Natural killer cell (primary cell): ENCODE measurements at regions not wholly inside any gene's neighbourhood (a gene's known extent, or its start where the extent isn't known, plus 50 kb on each side); places are given as distances from the start of the nearest gene placed in this dataset.

ENCODE experiments used
- ATAC-seq, 3 donors: fragments of 150-1000 bp in 2 of 3; fragments of 200-7000 bp in 1 of 3; cut with Tn5 transposase; 1 replicate in 1 of 3; 2 replicates in 2 of 3; pipeline ENCODE4 v1.10.0; 2021; ENCODE audit warnings: mild to moderate bottlenecking in 2 of 3, moderate library complexity in 2 of 3
- DNase-seq, 2 donors: peaks; one replicate each; pipeline versions ENCODE4 v3.0.0 to v3.0.0-alpha.2; 2013 to 2021; ENCODE audit warnings: mixed read lengths in 1 of 2
- H3K27ac ChIP-seq: one replicate; pipeline ENCODE4 v1.5.1; 2013; ENCODE audit warnings: mild to moderate bottlenecking, low read length
- H3K27me3 ChIP-seq: one replicate; pipeline ENCODE4 v1.6.1; 2013; ENCODE audit warnings: low read length; ENCODE audit not compliant: control insufficient read depth, insufficient read depth
- H3K36me3 ChIP-seq: one replicate; pipeline ENCODE4 v1.6.1; 2013; ENCODE audit warnings: low read length; ENCODE audit not compliant: control insufficient read depth, insufficient read depth
- H3K4me1 ChIP-seq: one replicate; pipeline ENCODE4 v1.6.1; 2013; ENCODE audit warnings: low read length; ENCODE audit not compliant: control insufficient read depth, insufficient read depth
- H3K4me3 ChIP-seq: one replicate; pipeline ENCODE4 v1.5.1; 2013; ENCODE audit warnings: low read length
- H3K9me3 ChIP-seq: one replicate; pipeline ENCODE4 v1.6.1; 2013; ENCODE audit warnings: low read length; ENCODE audit not compliant: control insufficient read depth, insufficient read depth
- H3K27ac Mint-ChIP-seq, 2 donors: one replicate each; pipeline ENCODE4 v1.8.0; 2022; ENCODE audit warnings: mild to moderate bottlenecking in 2 of 2, mixed read lengths in 2 of 2, moderate library complexity in 1 of 2
- H3K27me3 Mint-ChIP-seq, 2 donors: one replicate each; pipeline ENCODE4 v1.8.0; 2022; ENCODE audit warnings: low read depth in 2 of 2, mixed read lengths in 2 of 2
- H3K36me3 Mint-ChIP-seq: one replicate; pipeline ENCODE4 v1.8.0; 2022; ENCODE audit warnings: mixed read lengths
- H3K4me1 Mint-ChIP-seq, 2 donors: one replicate each; pipeline ENCODE4 v1.8.0; 2022; ENCODE audit warnings: mixed read lengths in 2 of 2
- H3K4me3 Mint-ChIP-seq: one replicate; pipeline ENCODE4 v1.8.0; 2022; ENCODE audit warnings: mild to moderate bottlenecking, moderate library complexity, mixed read lengths
- H3K9me3 Mint-ChIP-seq, 2 donors: one replicate each; pipeline ENCODE4 v1.8.0; 2022; ENCODE audit warnings: mixed read lengths in 2 of 2
- CTCF ChIP-seq: fragments of 200-600 bp; IDR thresholded peaks from one replicate; pipeline ENCODE4 v1.8.0; 2022; ENCODE audit warnings: antibody characterized with exemption
- WGBS: methylation state at CpG from one replicate; pipeline ENCODE4 v1.1.7; 2013; ENCODE audit warnings: missing lambda C conversion rate; ENCODE audit not compliant: insufficient coverage; 5-methylcytosine and 5-hydroxymethylcytosine counted together
- intact Hi-C: fragments of 100-400 bp; cut with micrococcal nuclease; formaldehyde crosslinking; loops from one replicate; pipeline ENCODE4 v1.14.2; 2022

DNA sequence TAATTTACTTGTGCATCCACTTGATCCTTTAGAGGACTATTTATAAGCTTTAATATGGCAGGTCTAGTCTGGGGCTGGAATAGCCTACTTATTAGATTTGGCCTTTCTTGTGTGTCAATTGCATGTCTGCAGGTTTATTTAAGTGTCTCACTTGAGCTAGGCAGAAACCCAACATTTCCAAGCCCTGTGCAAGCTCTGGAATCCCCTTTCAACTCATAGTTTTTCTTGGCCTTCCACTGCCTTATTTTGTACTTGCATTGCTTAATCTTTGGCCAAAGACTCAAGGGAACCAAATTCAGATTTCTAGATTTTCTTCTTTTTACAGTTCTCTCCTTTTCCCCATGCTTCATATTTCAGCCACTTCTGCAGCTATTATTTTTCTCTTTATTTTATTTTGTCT, 102.4 kb upstream of the RFX3 start:
- TF ChIP-seq CTCF, result no peak
- Mint-ChIP-seq H3K9me3 (peaks cover 0 to 2% of the 10 kb centered on the region in 2 donors), H3K27me3 (no peaks in the 10 kb centered on the region), H3K4me3 (no peak overlapping the region), H3K27ac (no peak overlapping the region), H3K36me3 (no peaks in the 10 kb centered on the region), H3K4me1 (peaks cover 0 to 6% of the 10 kb centered on the region in 2 donors)
- H3K27ac ChIP-seq, result no peak overlapping the region
- no peaks in the 10 kb centered on the region for H3K36me3 ChIP-seq
- peaks cover 11% of the 10 kb centered on the region for H3K9me3 ChIP-seq
- no peak for ATAC-seq
- DNase-seq, result no peak
- no peak overlapping the region for H3K4me3 ChIP-seq
- H3K27me3 ChIP-seq, result no peaks in the 10 kb centered on the region
- intact Hi-C loops, result no loop called here
- H3K4me1 ChIP-seq, result no peaks in the 10 kb centered on the region

- H3K27me3 Mint-ChIP-seq, result no peaks in the 10 kb centered on the region
- ATAC-seq, result no peak
- Histone ChIP-seq H3K9me3 (no peaks in the 10 kb centered on the region), H3K4me1 (no peaks in the 10 kb centered on the region), H3K27ac (no peak overlapping the region), H3K36me3 (no peaks in the 10 kb centered on the region), H3K27me3 (no peaks in the 10 kb centered on the region), H3K4me3 (no peak overlapping the region)
- H3K36me3 Mint-ChIP-seq, result no peaks in the 10 kb centered on the region
- no peak for TF ChIP-seq CTCF
- no peak overlapping the region for H3K4me3 Mint-ChIP-seq
- no peaks in the 10 kb centered on the region for H3K9me3 Mint-ChIP-seq
- no peaks in the 10 kb centered on the region for H3K4me1 Mint-ChIP-seq
- intact Hi-C loops, result no loop called here
- DNase-seq, result no peak
- no peak overlapping the region for H3K27ac Mint-ChIP-seq
- 69% methylated on average over 4 of the region's 5 CpGs for WGBS
Observed at GRCh38 chr9:3608011-3608410, 82.2 kb upstream of the RFX3 start.

DNA sequence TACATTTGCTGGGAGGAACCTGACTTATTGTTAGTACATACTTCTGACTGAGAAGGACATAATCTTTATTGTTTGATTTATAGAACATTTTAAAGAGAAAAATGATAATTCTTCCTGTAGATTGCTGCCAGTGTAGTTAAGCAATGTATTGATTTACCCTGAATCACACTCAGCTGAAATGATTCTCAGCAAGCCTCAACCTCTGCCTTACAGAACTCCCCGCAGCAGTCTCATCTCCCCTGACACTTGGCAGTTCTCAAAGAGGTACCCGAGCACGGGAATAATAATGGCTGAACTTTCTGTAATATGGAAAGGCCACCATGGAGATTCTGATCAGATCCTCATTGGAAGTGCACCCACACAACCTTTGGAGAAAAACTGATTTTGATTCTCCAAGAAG, 74.9 kb upstream of the RFX3 start:
- DNase-seq (no peak), ATAC-seq (no peak)
- H3K4me3 ChIP-seq, result no peak overlapping the region
- no peaks in the 10 kb centered on the region for H3K4me1 Mint-ChIP-seq
- no peak for TF ChIP-seq CTCF
- no peak overlapping the region for H3K27ac Mint-ChIP-seq
- no peaks in the 10 kb centered on the region for H3K36me3 ChIP-seq
- H3K9me3 Mint-ChIP-seq, result no peaks in the 10 kb centered on the region
- 98% methylated on average over 3 of the region's 3 CpGs for WGBS
- no peaks in the 10 kb centered on the region for H3K4me1 ChIP-seq
- H3K9me3 ChIP-seq, result no peaks in the 10 kb centered on the region
- intact Hi-C loops, result no loop called here
- H3K27me3 ChIP-seq, result no peaks in the 10 kb centered on the region
- no peaks in the 10 kb centered on the region for H3K27me3 Mint-ChIP-seq
- no peak overlapping the region for H3K4me3 Mint-ChIP-seq
- H3K27ac ChIP-seq, result no peak overlapping the region
- H3K36me3 Mint-ChIP-seq, result no peaks in the 10 kb centered on the region

DNA sequence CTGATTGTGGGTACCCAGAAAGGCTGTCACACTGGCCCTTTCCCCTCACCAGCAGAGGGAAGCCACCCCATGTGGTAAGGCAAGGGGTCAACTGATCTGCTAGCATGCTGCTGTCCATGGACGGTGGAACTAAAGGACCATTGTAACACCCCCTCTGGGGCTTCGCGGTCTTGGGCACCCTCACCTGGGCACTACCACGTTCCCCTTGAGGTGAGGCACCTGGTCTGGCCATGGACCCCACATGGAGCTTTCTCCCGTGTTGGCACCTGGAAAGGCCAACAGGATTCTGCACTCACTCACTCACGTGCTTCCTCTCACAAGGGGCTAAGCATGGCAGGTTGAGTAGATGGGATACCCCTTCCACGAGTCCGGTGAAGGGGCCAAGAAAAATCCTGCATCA, 72.0 kb upstream of the RFX3 start:
- intact Hi-C loops, result no loop called here
- TF ChIP-seq CTCF, result no peak
- H3K27me3 ChIP-seq, result no peaks in the 10 kb centered on the region
- H3K9me3 Mint-ChIP-seq, result no peaks in the 10 kb centered on the region
- DNase-seq, result no peak
- H3K4me3 Mint-ChIP-seq, result no peak overlapping the region
- no peaks in the 10 kb centered on the region for H3K4me1 ChIP-seq
- no peaks in the 10 kb centered on the region for H3K27me3 Mint-ChIP-seq
- H3K4me1 Mint-ChIP-seq, result no peaks in the 10 kb centered on the region
- no peak overlapping the region for H3K4me3 ChIP-seq
- no peaks in the 10 kb centered on the region for H3K36me3 ChIP-seq
- H3K36me3 Mint-ChIP-seq, result no peaks in the 10 kb centered on the region
- 92% methylated on average over 5 of the region's 8 CpGs for WGBS
- H3K27ac Mint-ChIP-seq, result no peak overlapping the region
- no peaks in the 10 kb centered on the region for H3K9me3 ChIP-seq
- no peak overlapping the region for H3K27ac ChIP-seq
- no peak for ATAC-seq
